A673 (cell line): ENCODE measurements at regions not wholly inside any gene's neighbourhood (a gene's known extent, or its start where the extent isn't known, plus 50 kb on each side); places are given as distances from the start of the nearest gene placed in this dataset.

ENCODE experiments used
- BruUV-seq: library from RNA; stranded (reverse); fragments of 400-500 nt; replicated peaks from 2 replicates; lab custom pipeline; 2021; lab: Mats Ljungman, UMichigan
- CTCF ChIA-PET: fragments of 300-600 bp; sonication (Branson Sonifier 250); formaldehyde crosslinking; loops from one replicate; lab custom pipeline; 2022; ENCODE audit warnings: antibody characterized with exemption; lab: Charles Lee
- POLR2A ChIA-PET: fragments of 300-600 bp; sonication (Branson Sonifier 250); formaldehyde crosslinking; loops from one replicate; lab custom pipeline; 2022; ENCODE audit warnings: antibody characterized with exemption; ENCODE audit not compliant: low non-redundant PET; lab: Charles Lee
- DNase-seq: peaks from one replicate; pipeline ENCODE4 v3.0.0-alpha.2; 2015; ENCODE audit warnings: low spot score
- H3K27ac ChIP-seq: fragments of 200-600 bp; sonication (generic); 2 replicates; pipeline ENCODE4 v1.5.1; 2016; ENCODE audit warnings: mixed run types, low read depth, mild to moderate bottlenecking, mixed read lengths, antibody characterized with exemption, low read length; ENCODE audit not compliant: poor library complexity, severe bottlenecking
- H3K27me3 ChIP-seq: fragments of 200-600 bp; sonication (generic); replicated peaks from 2 replicates; pipeline ENCODE4 v1.6.1; 2017; ENCODE audit warnings: mixed run types, low read depth, mild to moderate bottlenecking, mixed read lengths, antibody characterized with exemption, low read length; ENCODE audit not compliant: insufficient read depth, poor library complexity
- H3K36me3 ChIP-seq: fragments of 200-600 bp; sonication (generic); 2 replicates; pipeline ENCODE4 v1.6.1; 2016; ENCODE audit warnings: mixed run types, mild to moderate bottlenecking, mixed read lengths, antibody characterized with exemption, low read length; ENCODE audit not compliant: insufficient read depth, poor library complexity, severe bottlenecking
- H3K4me1 ChIP-seq: fragments of 200-600 bp; sonication (generic); 2 replicates; pipeline ENCODE4 v1.6.1; 2017; ENCODE audit warnings: mixed run types, mild to moderate bottlenecking, mixed read lengths, antibody characterized with exemption, low read length; ENCODE audit not compliant: insufficient read depth, poor library complexity, severe bottlenecking
- H3K4me3 ChIP-seq: fragments of 200-600 bp; sonication (generic); 2 replicates; pipeline ENCODE4 v1.5.1; 2016; ENCODE audit warnings: low read depth, mixed run types, mild to moderate bottlenecking, mixed read lengths, low read length; ENCODE audit not compliant: poor library complexity, severe bottlenecking
- H3K9me3 ChIP-seq: fragments of 200-600 bp; sonication (generic); 2 replicates; pipeline ENCODE4 v1.6.1; 2016; ENCODE audit warnings: mixed run types, low read depth, mild to moderate bottlenecking, mixed read lengths, antibody characterized with exemption, low read length; ENCODE audit not compliant: poor library complexity, severe bottlenecking
- CTCF ChIP-seq: fragments of 300-800, 200-600 bp; sonication (generic); conservative IDR thresholded peaks from 2 replicates; pipeline ENCODE4 v1.5.1; 2017; ENCODE audit warnings: low read depth, mild to moderate bottlenecking, antibody characterized with exemption, low read length, moderate library complexity, mixed read lengths
- EZH2 ChIP-seq: fragments of 200-600 bp; sonication (generic); IDR thresholded peaks from 2 replicates; pipeline ENCODE4 v1.6.1; 2017; ENCODE audit warnings: borderline replicate concordance, low read depth, mild to moderate bottlenecking, mixed read lengths, antibody characterized with exemption, low read length; ENCODE audit not compliant: poor library complexity, severe bottlenecking
- intact Hi-C: fragments of 100-400 bp; cut with micrococcal nuclease; formaldehyde crosslinking; loops from one replicate; pipeline ENCODE4 v1.10.0; 2022; ENCODE audit not compliant: unreplicated experiment

GRCh38 chr12:89177802-89178395 lies 174.4 kb downstream of the DUSP6 start:
- Histone ChIP-seq H3K27ac (no peak overlapping the region), H3K9me3 (no peaks in the 10 kb centered on the region), H3K4me3 (no peak overlapping the region), H3K4me1 (peaks cover 47% of the 10 kb centered on the region), H3K27me3 (no peaks in the 10 kb centered on the region), H3K36me3 (no peaks in the 10 kb centered on the region)
- no peak for DNase-seq
- TF ChIP-seq EZH2, result no peak
- TF ChIP-seq CTCF, result no peak
- CTCF ChIA-PET, result no interaction called here
- no TSS peak for BruUV-seq
- POLR2A ChIA-PET, result interaction anchor here (0.6 kb wide), 1 partner anchor 1281 kb away, joined by 3 read pairs; no protein-coding TSS in a partner anchor
- intact Hi-C loops, result no loop called here

GRCh38 chr12:89176676-89177075 lies 175.6 kb downstream of the DUSP6 start:
- H3K36me3 ChIP-seq, result no peaks in the 10 kb centered on the region
- intact Hi-C loops, result no loop called here
- ChIA-PET POLR2A (no interaction called here), CTCF (no interaction called here)
- no peak overlapping the region for H3K4me3 ChIP-seq
- BruUV-seq, result no TSS peak
- H3K9me3 ChIP-seq, result peaks cover 7% of the 10 kb centered on the region
- H3K27me3 ChIP-seq, result no peaks in the 10 kb centered on the region
- peaks cover 45% of the 10 kb centered on the region for H3K4me1 ChIP-seq
- no peak for TF ChIP-seq CTCF
- no peak for TF ChIP-seq EZH2
- no peak for DNase-seq
- H3K27ac ChIP-seq, result no peak overlapping the region

- CTCF ChIA-PET, result no interaction called here
Measured at GRCh38 chr12:89173678-89174077, 178.6 kb downstream of the DUSP6 start.

More at GRCh38 chr12:89173678-89174077, 178.6 kb downstream of the DUSP6 start:
- POLR2A ChIA-PET, result interaction anchor here (0.6 kb wide), 1 partner anchor 179 kb away, joined by 4 read pairs; the partner anchor contains the start of gene DUSP6
- intact Hi-C loops, result no loop called here
- no peaks in the 10 kb centered on the region for H3K36me3 ChIP-seq
- no TSS peak for BruUV-seq
- peaks cover 7% of the 10 kb centered on the region for H3K9me3 ChIP-seq
- H3K4me3 ChIP-seq, result no peak overlapping the region
- TF ChIP-seq CTCF (no peak), EZH2 (no peak)
- H3K27me3 ChIP-seq, result no peaks in the 10 kb centered on the region
- H3K27ac ChIP-seq, result no peak overlapping the region
- DNase-seq, result no peak
- H3K4me1 ChIP-seq, result peaks cover 15% of the 10 kb centered on the region
